HG02678 (cell line): ENCODE measurements at regions not wholly inside any gene's neighbourhood (a gene's known extent, or its start where the extent isn't known, plus 50 kb on each side); places are given as distances from the start of the nearest gene placed in this dataset.
"Not testable (repeated sequence)": the region's sequence is repeated elsewhere in the genome, so short reads cannot be mapped to it uniquely, and the experiment has no call there.

Source experiments
- ATAC-seq: cut with Tn5 transposase; IDR thresholded peaks from one replicate; pipeline ENCODE4 v1.9.1; 2021; ENCODE audit warnings: mild to moderate bottlenecking, moderate library complexity; ENCODE audit not compliant: unreplicated experiment

- ATAC-seq: no peak
These were observed 116.8 kb upstream of the SERPINE2 start for GRCh38 chr2:224155896-224156295.

- ATAC-seq: no peak
These were observed 116.3 kb upstream of the SERPINE2 start for GRCh38 chr2:224155371-224155770.

- ATAC-seq: no peak
These were observed 112.7 kb upstream of the SERPINE2 start for GRCh38 chr2:224151680-224152310.

GRCh38 chr2:224151161-224151560, 112.1 kb upstream of the SERPINE2 start:
- no peak for ATAC-seq

- ATAC-seq: not testable (repeated sequence)
These were observed 109.0 kb upstream of the SERPINE2 start for GRCh38 chr2:224148058-224148457.

- ATAC-seq: no peak
These were observed 108.1 kb upstream of the SERPINE2 start for GRCh38 chr2:224147174-224147573.

- no peak for ATAC-seq
These were observed 107.5 kb upstream of the SERPINE2 start for GRCh38 chr2:224146356-224147160.

- no peak for ATAC-seq
These were observed 106.8 kb upstream of the SERPINE2 start for GRCh38 chr2:224145751-224146355.

GRCh38 chr2:224143526-224143925, 104.4 kb upstream of the SERPINE2 start:
- no peak for ATAC-seq

GRCh38 chr2:224142397-224143312, 103.6 kb upstream of the SERPINE2 start:
- ATAC-seq: no peak

GRCh38 chr2:224141304-224141703, 102.2 kb upstream of the SERPINE2 start:
- no peak for ATAC-seq

GRCh38 chr2:224137208-224137607, 98.1 kb upstream of the SERPINE2 start:
- ATAC-seq: no peak

- no peak for ATAC-seq
These were observed 97.3 kb upstream of the SERPINE2 start for GRCh38 chr2:224136396-224136795.

- no peak for ATAC-seq
These were observed 96.8 kb upstream of the SERPINE2 start for GRCh38 chr2:224135881-224136280.

GRCh38 chr2:224134003-224134734, 95.1 kb upstream of the SERPINE2 start:
- ATAC-seq: no peak

GRCh38 chr2:224133387-224133786, 94.3 kb upstream of the SERPINE2 start:
- no peak for ATAC-seq

GRCh38 chr2:224127871-224128501, 88.9 kb upstream of the SERPINE2 start:
- no peak for ATAC-seq

- no peak for ATAC-seq
These were observed 87.4 kb upstream of the SERPINE2 start for GRCh38 chr2:224126440-224126839.

GRCh38 chr2:224126003-224126402, 86.9 kb upstream of the SERPINE2 start:
- no peak for ATAC-seq

- no peak for ATAC-seq
These were observed 83.5 kb upstream of the SERPINE2 start for GRCh38 chr2:224122542-224122941.
